Hematopoietic multipotent progenitor cell treated with erythropoietin and hydrocortisone succinate and interleukin-3 and kit ligand, for 15 days (in vitro differentiated cells): ENCODE measurements at regions not wholly inside any gene's neighbourhood (a gene's known extent, or its start where the extent isn't known, plus 50 kb on each side); places are given as distances from the start of the nearest gene placed in this dataset.
"Not testable (repeated sequence)": the region's sequence is repeated elsewhere in the genome, so short reads cannot be mapped to it uniquely, and the experiment has no call there.

ENCODE experiments used
- DNase-seq: peaks from one replicate; pipeline ENCODE4 v3.0.0-alpha.2; 2015; ENCODE audit warnings: low spot score

DNA sequence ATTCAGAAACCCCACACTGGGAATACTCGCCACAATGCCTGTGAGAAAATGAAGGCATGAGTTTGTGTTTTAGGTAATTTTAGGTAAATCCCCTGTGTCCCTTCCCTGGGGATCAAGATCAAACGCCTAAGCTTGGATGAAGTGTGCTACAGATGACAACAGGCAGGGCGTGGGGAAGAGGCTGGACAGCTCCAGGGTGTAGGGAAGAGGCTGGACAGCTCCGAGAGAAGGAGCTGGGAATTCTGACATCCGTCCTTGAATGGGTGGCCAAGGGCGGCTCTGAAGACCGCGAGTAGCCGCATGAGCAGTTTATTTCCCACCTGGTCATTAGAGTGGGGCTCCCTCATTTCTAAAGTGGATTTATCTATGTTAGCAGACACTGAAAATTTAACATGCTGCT is 109.7 kb downstream of the RAMP3 start:
- no peak for DNase-seq

DNA sequence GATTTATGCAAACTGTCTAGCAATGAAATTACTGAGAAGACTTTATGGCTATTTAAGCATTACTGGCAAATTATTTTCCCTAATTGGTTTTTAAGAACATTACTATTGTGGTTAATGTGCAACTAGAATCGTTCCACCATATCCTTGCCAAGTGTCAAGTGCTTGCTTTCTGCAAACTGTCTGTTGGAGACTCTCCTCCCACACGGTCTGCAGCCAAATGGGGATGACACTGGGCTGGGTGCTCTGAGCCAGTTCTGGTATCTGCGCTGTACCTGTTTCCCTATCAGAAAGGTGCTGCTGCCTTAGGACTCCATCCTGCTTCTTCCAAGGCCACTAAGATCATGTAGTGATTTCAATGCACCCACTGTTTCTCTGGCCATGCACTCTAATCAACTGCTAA is 110.4 kb downstream of the RAMP3 start:
- no peak for DNase-seq

DNA sequence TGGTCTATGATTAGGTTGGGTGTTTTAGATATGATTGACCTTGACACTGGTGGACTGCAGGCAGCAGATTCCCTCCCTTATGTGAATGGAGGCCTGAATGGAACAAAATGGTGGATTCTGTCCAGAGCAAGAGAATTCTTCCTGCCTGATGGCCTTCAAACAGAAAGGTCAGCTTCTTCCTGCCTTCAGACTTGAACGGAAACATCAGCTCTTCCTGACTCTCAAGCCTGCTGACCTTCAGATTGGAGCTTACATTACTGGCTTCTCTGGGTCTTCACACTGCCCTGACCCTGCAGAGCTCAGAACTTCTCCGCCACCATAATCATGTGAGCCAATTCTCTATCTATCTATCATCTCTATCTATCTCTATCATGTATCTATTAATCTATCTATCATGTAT is 111.6 kb downstream of the RAMP3 start:
- DNase-seq, result no peak

GRCh38 chr7:45278763-45279398 is 121.3 kb downstream of the RAMP3 start:
- no peak for DNase-seq

DNA sequence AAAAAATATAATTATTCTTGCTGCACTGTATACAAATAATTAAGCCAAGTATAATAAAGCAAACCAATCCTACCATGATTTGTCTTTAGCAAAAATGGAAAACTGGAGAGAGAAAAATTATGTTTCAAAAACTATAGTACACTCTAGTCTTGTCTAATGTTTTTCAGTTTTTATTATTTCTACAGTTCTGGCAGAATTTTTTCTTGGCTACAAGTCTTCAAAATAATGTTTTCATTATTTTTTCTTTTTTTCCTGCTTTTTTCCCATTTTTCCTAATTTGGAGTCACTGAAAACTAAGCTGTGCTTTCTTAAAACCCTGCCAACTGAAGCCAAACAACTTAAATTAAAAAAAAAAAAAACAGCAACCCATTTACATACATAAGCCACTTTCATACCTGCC is 132.0 kb downstream of the RAMP3 start:
- not testable (repeated sequence) for DNase-seq

DNA sequence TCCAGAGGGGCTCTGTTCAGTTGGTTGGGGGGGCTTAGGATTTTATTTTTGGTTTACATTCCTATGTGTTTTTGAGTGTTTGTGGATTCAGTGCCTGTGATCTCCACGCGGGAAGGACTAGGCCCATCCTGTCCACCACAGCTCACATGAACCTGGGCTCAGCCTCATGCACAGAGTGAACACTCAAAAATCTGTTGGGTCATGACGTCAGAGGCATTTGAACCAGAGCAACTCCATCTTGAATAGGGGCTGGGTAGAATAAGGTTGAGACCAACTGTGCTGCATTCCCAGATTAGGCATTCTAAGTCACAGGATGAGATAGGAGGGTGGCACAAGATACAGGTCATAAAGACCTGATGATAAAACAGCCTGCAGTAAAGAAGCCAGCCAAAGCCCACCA is 133.3 kb downstream of the RAMP3 start:
- DNase-seq, result no peak

GRCh38 chr7:45292481-45292880 is 134.9 kb downstream of the RAMP3 start:
- DNase-seq, result no peak

DNA sequence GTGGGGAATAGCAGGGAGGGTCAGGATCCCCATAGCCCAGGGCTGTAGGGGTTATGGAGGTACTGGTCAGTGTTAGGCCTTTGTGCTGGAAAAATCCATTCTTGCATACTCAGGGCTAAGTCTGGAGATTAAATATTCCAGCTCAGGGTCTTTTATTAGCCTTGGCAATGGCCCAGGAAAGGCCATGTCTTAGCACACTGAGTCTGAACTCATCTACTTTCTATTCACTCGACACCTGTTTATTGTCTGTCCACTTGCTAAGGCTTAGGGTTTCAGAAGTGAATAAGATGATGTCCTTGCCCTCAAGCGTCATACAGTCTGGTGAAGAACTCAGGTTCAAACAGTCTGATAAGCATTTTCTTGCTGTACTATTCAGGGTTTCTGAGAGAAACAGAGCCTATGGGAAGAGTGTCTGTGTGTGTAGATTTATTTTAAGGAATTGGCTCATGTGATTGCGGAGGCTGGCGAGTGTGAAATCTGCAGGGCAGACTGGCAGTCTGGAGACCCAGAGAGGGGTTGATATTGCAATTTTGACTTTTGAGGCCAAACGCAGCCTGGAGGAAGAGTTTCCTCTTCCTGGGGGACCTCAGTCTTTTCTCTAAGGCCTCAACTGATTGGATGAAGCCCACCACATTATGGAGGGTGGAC is 135.8 kb downstream of the RAMP3 start:
- no peak for DNase-seq

DNA sequence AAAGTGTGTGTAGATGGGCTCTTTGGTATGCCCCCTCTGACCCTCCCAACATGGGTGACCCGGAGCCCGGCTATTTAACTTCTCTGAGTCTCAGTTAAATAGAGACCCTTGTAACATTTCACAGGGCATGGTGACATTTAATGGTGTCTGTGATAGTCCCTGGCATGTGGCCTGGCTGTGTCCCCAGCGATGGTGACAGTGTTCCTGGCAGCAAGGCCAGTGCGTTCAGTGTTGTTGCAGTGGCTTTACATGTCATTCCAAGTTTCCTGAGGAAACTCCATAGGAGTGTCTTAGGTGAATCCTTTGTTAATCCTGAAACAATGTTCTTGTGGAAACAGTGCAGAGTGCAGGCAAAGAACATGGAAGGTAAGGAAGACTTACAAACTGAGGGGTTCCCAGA is 137.0 kb downstream of the RAMP3 start:
- no peak for DNase-seq

DNA sequence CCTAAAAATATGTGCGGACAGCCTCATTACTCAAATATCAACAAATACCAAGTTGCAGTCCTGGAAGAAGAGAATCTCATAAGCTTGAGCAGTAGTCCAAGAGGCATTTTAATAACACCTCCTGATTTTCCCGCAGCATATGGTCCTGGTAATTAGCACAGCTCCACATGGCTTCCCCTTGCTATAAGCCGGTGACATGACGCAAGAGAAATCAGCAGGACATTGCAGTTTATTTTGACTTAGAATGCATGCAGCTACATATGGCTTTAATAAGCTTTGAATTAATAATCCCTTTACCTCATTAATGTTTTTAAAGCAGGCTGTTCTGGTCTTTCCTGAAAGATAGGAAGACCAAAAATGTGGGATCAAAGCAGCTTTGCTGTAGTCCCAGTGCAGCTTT is 137.6 kb downstream of the RAMP3 start:
- no peak for DNase-seq

GRCh38 chr7:45296748-45297147 is 139.2 kb downstream of the RAMP3 start:
- DNase-seq, result no peak

DNA sequence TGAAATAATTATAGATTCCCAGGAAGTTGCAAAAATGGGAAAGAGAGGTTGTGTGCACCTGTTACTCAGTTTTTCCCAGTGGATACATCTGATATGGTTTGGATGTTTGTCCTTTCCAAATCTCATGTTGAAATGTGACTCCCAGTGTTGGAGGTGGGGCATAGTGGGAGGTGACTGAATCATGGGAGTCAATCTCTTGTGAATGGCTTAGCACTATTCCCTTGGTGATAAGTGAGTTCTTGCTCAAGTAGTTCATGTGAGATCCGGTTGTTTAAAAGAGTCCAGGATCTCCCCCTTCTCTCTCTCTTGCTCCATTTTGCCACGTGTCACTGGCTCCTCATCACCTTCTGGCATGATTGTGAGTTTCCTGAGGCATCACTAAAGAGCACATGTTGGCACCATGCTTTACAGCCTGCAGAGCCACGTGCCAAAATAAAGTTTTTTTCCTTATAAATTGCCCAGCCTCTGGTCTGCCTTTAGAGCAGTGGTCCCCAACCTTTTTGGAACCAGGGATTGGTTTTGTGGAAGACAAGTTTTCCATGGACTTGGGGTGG is 149.2 kb downstream of the RAMP3 start:
- no peak for DNase-seq

DNA sequence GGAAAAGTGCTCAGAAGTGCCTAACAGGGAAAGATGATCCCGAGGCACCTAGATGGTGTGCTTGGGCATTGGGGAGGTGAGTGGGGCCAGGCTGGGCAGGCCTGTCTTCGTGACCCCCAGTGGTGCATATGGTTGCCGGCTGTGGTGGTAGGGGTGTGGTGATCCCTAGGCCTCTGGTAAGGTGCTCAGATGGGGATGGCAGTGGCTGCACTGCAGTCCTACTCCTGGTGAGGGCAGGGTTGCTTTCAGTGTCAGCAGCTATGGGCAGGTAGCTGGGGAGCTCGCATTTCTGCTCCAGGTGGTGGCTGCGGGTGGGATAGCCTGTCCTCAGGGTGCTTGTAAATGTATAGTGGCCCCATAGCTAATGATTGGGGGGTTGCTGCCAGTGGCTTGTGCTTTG is 154.0 kb downstream of the RAMP3 start:
- DNase-seq, result no peak

- DNase-seq, result not testable (repeated sequence)
Measured at GRCh38 chr7:45315512-45315911, 157.9 kb downstream of the RAMP3 start.

DNA sequence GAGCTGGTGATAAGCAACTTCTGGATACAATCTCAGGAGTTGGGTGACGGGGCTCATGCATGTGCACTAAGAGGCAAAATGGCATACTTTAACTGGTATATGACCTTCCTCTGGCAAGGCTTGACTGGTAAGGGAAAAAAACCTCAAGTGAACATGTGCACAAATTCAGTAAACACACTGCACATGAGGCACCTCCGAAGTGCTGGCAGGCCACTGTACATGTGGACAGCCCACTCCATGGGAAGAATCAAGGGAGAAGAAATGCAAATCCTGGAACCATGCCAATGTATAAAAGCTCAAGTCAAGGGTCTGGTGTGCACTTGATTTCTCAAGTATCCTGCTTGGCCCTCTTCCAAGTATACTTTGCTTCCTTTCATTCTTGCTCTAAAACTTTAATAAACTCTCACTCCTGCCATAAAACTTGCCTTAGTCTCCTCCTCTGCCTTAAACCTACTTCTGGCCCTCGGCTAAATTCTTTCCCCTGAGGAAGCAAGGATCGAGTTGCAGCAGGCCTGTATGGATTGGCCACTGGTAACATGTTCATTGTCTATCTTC is 167.2 kb downstream of the RAMP3 start:
- DNase-seq, result no peak

- DNase-seq, result no peak
Measured at GRCh38 chr7:45325378-45325777, 167.8 kb downstream of the RAMP3 start.

DNA sequence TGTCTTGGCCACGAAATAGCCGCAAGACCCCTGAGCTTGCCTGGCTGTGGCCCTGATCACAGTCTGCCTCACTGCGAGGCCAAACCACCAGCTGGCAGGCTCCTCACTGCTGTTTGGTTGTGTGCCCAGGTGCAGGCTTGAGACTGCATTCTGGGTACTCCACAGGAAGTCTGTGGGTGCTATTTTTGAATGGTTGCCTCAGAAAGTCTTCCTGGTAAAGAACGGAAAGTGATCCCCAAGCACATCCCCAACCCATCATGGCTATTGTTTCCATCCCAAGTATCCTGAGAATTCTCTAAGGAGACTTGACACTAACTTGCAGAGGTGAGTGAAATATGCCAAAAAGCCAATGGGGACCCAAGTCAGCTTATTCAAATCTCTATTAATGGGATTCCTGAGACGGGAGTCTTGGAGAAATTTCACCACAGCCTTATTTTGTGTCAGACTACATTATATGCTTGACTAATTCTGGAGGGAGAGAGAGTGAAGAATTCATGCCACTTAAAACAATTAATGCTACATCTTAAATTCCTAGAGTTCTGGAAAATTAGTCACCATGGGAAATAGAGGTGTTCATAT is 170.9 kb downstream of the RAMP3 start:
- DNase-seq, result no peak

- no peak for DNase-seq
Measured at GRCh38 chr7:45331563-45331962, 174.0 kb downstream of the RAMP3 start.

- DNase-seq, result not testable (repeated sequence)
Measured at GRCh38 chr7:45335024-45335423, 177.4 kb downstream of the RAMP3 start.

- DNase-seq, result no peak
Measured at GRCh38 chr7:45342236-45342635, 184.6 kb downstream of the RAMP3 start.

GRCh38 chr7:45343746-45344145 is 186.2 kb downstream of the RAMP3 start:
- no peak for DNase-seq

DNA sequence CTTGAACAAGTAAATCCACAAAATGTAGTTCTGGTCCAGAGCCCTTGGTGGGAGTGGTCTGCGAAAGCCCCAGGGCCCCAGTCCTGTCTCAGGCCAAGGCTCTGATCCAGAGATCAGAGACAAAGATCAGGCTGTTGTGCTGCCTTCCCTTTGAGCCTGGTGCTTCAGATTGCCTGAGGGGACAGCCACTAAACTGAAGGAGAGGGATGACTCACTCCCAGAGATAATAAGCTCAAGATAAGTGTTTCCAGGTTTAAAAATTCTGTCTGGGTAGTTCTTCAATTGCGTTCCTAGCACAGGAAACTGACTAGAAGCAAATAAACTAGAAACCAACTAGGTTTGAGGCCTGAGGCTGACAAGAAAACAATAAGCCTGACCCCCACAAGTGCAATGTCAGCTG is 190.2 kb downstream of the RAMP3 start:
- DNase-seq, result no peak

GRCh38 chr7:45349090-45349489 is 191.5 kb downstream of the RAMP3 start:
- DNase-seq, result no peak
